DND-41 (cell line): ENCODE measurements at regions not wholly inside any gene's neighbourhood (a gene's known extent, or its start where the extent isn't known, plus 50 kb on each side); places are given as distances from the start of the nearest gene placed in this dataset.

ENCODE experiments used
- ATAC-seq: fragments of 200-7000 bp; cut with Tn5 transposase; 3 replicates; pipeline ENCODE4 v1.9.1; 2021; ENCODE audit warnings: low read depth; ENCODE audit not compliant: insufficient read depth
- DNase-seq: peaks from one replicate; pipeline ENCODE4 v3.0.0-alpha.2; 2020
- H2AFZ ChIP-seq: 2 replicates; pipeline ENCODE4 v1.6.0; 2012; ENCODE audit warnings: low read depth, low read length
- H3K27ac ChIP-seq: 2 replicates; pipeline ENCODE4 v1.5.1; 2012; ENCODE audit warnings: low read length, inconsistent platforms
- H3K27me3 ChIP-seq: fragments of 200-600 bp; sonication (generic); 2 replicates; pipeline ENCODE4 v1.6.0; 2012; ENCODE audit warnings: low read length, mild to moderate bottlenecking, inconsistent platforms; ENCODE audit not compliant: insufficient read depth, poor library complexity
- H3K36me3 ChIP-seq: 2 replicates; pipeline ENCODE4 v1.5.1; 2012; ENCODE audit warnings: low read length, inconsistent platforms; ENCODE audit not compliant: insufficient read depth
- H3K4me1 ChIP-seq: 2 replicates; pipeline ENCODE4 v1.5.1; 2012; ENCODE audit warnings: mild to moderate bottlenecking, low read length; ENCODE audit not compliant: insufficient read depth
- H3K4me2 ChIP-seq: 2 replicates; pipeline ENCODE4 v1.6.0; 2012; ENCODE audit warnings: mild to moderate bottlenecking, moderate library complexity, low read length, inconsistent platforms; ENCODE audit not compliant: insufficient read depth
- H3K4me3 ChIP-seq, 2 experiments: fragments of 200-600 bp in 1 of 2; shearing (Covaris generic) in 1 of 2; 2 replicates each; pipeline ENCODE4 v1.5.1; 2012 to 2016; ENCODE audit warnings: inconsistent platforms in 2 of 2, low read length in 2 of 2, mild to moderate bottlenecking in 2 of 2, low read depth in 1 of 2, moderate library complexity in 1 of 2
- H3K79me2 ChIP-seq: 2 replicates; pipeline ENCODE4 v1.6.0; 2012; ENCODE audit warnings: low read length, inconsistent platforms; ENCODE audit not compliant: insufficient read depth
- H3K9ac ChIP-seq: 2 replicates; pipeline ENCODE4 v1.6.0; 2012; ENCODE audit warnings: low read depth, mild to moderate bottlenecking, inconsistent platforms, low read length, moderate library complexity
- H3K9me3 ChIP-seq: 2 replicates; pipeline ENCODE4 v1.5.1; 2012; ENCODE audit warnings: low read length, moderate library complexity, mild to moderate bottlenecking, inconsistent platforms; ENCODE audit not compliant: insufficient read depth, severe bottlenecking
- H4K20me1 ChIP-seq: 2 replicates; pipeline ENCODE4 v1.6.0; 2012; ENCODE audit warnings: low read length; ENCODE audit not compliant: insufficient read depth
- EZH2 ChIP-seq: IDR thresholded peaks from 3 replicates; pipeline ENCODE4 v1.6.1; 2012; ENCODE audit warnings: borderline replicate concordance, low read depth, mild to moderate bottlenecking, moderate library complexity, low read length, inconsistent platforms; ENCODE audit not compliant: severe bottlenecking
- TF ChIP-seq, protein P1 (sequence below): IDR thresholded peaks from 2 replicates; pipeline ENCODE4 v1.5.1; 2012; ENCODE audit warnings: borderline replicate concordance, low read length, moderate library complexity, mild to moderate bottlenecking; ENCODE audit not compliant: poor library complexity, severe bottlenecking; ENCODE audit errors: extremely low read depth

DNA sequence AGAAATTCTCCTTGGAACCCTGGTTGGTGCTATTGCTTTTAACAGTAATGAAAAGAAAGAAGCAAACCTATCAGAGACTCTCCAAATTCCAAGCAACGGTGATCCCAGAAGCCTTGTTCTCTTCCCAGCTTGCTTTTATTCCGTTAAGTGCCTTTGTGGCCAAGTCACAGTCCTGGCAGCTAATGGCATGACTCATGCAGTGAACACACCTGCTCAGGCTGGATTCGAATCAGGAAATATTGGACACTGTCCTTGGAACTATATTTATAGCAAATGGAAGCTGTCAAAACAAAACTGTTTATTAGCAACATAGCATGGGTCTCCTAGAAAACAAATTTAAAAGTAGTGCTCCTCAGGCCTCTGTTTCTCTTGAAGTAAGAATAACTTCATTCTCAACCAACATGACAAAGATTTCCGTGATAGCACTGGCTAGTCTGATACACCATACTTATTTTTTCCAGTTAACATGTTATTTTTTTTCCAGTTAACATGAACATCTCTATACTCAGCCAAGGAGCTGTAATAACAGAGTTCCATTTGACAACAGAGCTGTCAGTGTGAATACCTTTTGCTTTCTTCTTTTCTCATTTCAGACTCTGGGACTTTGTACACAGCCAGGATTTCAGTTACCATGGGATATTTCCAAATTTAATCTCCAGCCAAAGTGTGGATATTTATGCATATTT is 502.4 kb downstream of the GADD45G start:
- DNase-seq (no peak), ATAC-seq (no peak)
- Histone ChIP-seq H3K9me3 (no peaks in the 10 kb centered on the region), H3K36me3 (no peaks in the 10 kb centered on the region), H3K4me1 (no peaks in the 10 kb centered on the region), H3K4me2 (no peak overlapping the region), H3K27me3 (no peaks in the 10 kb centered on the region), H4K20me1 (no peaks in the 10 kb centered on the region), H3K27ac (no peak overlapping the region), H3K4me3 (no peak overlapping the region), H2AFZ (no peak overlapping the region), H3K9ac (no peak overlapping the region), H3K79me2 (no peaks in the 10 kb centered on the region)
- no peak for TF ChIP-seq EZH2
- TF ChIP-seq, protein P1, sequence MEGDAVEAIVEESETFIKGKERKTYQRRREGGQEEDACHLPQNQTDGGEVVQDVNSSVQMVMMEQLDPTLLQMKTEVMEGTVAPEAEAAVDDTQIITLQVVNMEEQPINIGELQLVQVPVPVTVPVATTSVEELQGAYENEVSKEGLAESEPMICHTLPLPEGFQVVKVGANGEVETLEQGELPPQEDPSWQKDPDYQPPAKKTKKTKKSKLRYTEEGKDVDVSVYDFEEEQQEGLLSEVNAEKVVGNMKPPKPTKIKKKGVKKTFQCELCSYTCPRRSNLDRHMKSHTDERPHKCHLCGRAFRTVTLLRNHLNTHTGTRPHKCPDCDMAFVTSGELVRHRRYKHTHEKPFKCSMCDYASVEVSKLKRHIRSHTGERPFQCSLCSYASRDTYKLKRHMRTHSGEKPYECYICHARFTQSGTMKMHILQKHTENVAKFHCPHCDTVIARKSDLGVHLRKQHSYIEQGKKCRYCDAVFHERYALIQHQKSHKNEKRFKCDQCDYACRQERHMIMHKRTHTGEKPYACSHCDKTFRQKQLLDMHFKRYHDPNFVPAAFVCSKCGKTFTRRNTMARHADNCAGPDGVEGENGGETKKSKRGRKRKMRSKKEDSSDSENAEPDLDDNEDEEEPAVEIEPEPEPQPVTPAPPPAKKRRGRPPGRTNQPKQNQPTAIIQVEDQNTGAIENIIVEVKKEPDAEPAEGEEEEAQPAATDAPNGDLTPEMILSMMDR: no peak

DNA sequence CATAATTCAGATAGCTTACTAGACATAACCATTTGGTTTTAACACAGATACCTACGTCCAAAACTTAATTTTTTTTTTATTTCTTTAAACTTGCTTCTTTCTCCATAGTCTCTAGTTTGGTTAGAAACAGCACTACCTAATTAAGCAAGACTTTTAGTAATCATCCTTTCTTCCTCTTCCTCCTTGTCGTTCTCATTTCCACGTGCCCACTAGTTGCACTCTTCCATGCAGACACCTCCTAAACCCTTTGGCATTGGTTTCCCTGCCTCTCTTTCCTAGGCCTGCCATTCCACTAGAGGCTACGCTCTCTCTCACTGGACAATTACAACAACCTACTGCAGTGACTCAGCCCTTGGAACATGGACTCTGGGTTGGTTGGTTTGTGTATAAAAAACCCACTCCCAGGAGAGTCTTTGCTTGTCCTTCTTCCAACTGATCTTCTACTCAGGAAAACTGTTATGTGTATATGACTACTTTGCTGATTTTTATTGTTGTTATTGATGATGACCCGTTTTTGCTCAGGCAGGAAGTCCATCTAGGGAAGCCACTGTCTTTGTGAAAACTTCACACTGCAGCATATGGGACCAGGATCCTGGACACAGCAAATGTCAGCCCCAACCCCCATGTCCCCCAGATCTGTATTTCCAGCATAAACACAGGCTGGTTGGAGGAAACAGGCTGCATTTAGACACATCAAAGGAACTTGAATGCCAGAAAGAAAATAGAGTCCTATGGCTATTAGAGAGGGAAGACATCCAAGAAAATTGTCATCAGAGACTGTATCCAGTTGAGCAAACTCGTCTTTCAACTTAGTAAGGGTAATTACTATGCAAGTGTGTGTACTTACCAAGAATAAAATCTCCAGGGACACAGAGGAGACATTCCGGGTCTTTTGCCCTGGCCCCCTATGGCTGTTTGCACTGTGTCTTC is 503.2 kb downstream of the GADD45G start:
- Histone ChIP-seq H3K9me3 (no peaks in the 10 kb centered on the region), H3K4me3 (no peak overlapping the region), H4K20me1 (no peaks in the 10 kb centered on the region), H3K27me3 (peaks cover 5% of the 10 kb centered on the region), H3K4me2 (no peak overlapping the region), H3K36me3 (no peaks in the 10 kb centered on the region), H3K27ac (no peak overlapping the region), H2AFZ (no peak overlapping the region), H3K9ac (no peak overlapping the region), H3K4me1 (no peaks in the 10 kb centered on the region), H3K79me2 (no peaks in the 10 kb centered on the region)
- no peak for TF ChIP-seq EZH2
- DNase-seq (no peak), ATAC-seq (no peak)

DNA sequence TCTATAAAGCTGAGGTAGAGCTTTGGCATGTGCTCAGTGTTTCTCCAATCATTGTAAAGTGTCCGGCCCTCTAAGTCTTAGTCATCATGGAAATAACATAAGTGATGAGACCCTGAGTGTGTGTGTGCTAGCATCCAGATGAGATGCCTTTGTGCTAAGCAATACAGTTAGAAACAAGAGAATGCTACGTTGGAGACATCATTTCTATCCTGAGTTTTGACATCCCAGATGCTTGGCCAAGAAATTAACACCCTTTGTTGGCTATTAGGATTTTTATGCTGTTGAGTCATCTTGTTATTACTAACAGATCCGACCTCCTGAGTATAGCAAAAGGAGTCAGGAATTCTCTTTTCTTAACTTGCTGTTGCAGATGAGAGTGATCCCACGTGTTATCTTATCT is 508.0 kb downstream of the GADD45G start:
- H3K9ac ChIP-seq: no peak overlapping the region
- no peak overlapping the region for H3K4me2 ChIP-seq
- no peaks in the 10 kb centered on the region for H3K36me3 ChIP-seq
- H2AFZ ChIP-seq: no peak overlapping the region
- H3K4me1 ChIP-seq: no peaks in the 10 kb centered on the region
- ATAC-seq (no peak), DNase-seq (no peak)
- no peaks in the 10 kb centered on the region for H3K9me3 ChIP-seq
- TF ChIP-seq EZH2: no peak
- H3K79me2 ChIP-seq: no peaks in the 10 kb centered on the region
- peaks cover 8% of the 10 kb centered on the region for H3K27me3 ChIP-seq
- no peak overlapping the region for H3K4me3 ChIP-seq
- no peaks in the 10 kb centered on the region for H4K20me1 ChIP-seq
- no peak overlapping the region for H3K27ac ChIP-seq

DNA sequence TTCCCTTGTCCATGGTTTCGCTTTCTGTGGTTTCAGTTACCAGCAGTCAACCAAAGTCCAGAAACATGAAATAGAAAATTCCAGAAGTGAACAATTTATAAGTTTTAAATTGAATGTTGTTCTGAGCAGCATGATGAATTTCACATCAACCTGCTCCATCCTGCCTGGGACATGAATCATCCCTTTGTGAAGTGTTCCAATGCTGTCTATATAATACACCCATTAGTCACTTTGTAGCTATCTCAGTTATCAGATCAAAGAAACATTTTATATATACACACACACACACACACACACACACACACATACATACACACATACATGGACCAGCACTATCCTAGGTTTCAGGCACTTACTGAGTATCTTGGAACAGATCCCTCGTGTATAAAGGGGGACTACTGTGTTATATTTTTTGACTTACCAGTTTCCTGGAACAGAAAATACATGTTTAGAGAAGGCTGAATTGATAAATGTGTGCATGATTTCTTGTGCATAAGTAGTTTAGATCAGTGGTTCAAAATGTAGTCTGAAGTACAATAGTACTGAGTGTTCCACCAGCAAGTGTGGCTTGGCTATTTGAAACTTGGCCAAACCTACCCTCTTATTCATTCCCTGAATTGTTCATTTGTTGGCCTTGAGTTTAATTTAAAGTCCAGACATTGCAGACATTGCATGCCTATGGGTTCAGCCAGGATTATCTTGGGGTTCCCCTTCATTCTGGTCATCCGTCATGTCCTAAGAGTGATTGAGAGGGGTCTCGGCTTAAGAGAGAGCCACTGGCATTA is 510.0 kb downstream of the GADD45G start:
- DNase-seq (no peak), ATAC-seq (no peak)
- Histone ChIP-seq H3K4me1 (no peaks in the 10 kb centered on the region), H2AFZ (no peak overlapping the region), H3K36me3 (no peaks in the 10 kb centered on the region), H3K9ac (no peak overlapping the region), H3K4me3 (no peak overlapping the region), H3K27ac (no peak overlapping the region), H3K79me2 (no peaks in the 10 kb centered on the region), H4K20me1 (no peaks in the 10 kb centered on the region), H3K9me3 (no peaks in the 10 kb centered on the region), H3K4me2 (no peak overlapping the region), H3K27me3 (peaks cover 12% of the 10 kb centered on the region)
- TF ChIP-seq, protein P1: no peak
- no peak for TF ChIP-seq EZH2
